ENCODE measurements at regions not wholly inside any gene's neighbourhood (a gene's known extent, or its start where the extent isn't known, plus 50 kb on each side); places are given as distances from the start of the nearest gene placed in this dataset.

DNA sequence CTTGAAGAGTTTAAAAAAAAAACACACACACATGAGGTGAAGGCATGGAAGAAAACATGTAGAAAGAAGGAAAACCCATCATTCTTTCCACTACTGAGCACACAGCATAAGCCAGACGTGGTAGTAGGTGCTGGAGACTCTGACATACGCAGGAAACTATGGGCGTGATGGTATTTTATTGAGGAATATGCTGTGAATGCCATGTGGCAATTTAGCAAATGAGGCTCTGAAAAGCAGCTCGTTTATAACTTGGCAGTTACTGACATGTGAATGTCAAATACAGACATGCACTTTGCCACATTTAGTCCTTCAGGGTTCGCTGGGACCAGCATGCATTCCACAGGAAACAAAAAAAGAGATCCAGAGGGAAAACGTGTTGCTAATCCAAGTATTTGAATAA is 74.3 kb upstream of the IFNAR2 start:
- DNase-seq (ENCODE audit: low spot score), result no peak

DNA sequence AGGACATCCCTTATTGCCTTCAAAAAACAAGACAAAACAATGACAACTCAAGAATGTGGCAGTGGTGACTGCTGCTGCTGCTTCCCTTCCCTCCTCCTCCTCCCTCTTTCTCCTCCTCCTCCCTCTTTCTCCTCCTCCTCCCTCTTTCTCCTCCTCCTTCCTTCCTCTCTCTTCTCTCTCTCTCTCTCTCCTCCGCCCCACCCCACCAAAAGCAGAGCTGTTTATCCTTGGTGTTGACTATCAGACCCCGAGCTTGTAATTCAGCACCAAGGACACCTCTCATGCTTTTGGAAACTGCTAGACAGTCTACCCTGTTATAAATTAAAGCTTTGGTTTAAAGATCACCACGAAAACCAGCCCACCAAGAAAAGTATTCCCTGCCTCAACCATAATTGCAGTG is 72.4 kb upstream of the IFNAR2 start:
- DNase-seq (ENCODE audit: low spot score), result no peak

DNA sequence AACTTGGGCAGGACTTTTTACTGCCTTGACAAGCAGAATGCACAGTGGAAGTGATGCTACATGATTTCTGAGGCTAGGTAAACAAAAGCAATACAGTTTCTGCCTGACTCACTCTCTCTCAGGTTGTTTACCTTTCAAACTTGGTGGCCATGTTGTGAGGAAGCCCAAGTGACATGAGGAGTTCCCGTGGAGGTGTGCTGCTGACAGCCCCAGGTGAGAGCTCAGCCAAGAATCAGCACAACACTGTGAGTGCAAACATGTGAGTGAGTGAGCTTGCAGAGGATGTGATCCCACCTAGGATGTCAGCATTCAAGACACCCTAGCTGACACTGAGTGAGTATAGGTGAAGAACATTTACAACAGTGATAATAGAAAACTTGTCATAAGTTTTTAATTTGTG is 71.1 kb upstream of the IFNAR2 start:
- no peak for DNase-seq (ENCODE audit: low spot score)

DNA sequence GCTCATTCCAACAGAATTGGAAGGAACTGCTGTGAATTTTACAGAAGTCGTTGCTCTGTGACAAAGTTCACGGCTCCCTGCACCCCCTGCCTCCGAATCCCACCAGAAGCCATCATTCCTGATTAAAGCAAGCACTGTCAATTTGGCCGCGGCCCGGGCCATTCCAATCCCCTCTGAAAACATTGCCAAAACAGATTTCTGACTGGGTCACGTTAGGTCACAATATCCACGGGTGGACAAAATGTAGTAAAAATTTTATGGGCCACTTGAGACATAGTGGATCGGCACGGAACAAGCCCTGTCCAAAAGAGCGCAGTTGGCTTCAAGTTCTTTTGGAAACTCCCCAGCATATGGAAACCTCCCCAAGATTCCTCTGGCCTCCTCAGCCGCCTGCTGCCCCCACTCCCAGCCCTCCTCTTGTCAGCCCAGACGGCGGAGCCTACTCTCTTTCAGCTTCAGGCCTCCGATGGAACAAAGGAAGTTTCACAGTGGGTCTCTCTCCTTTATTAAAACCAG is 67.2 kb upstream of the IFNAR2 start:
- DNase-seq (ENCODE audit: low spot score), result no peak

DNA sequence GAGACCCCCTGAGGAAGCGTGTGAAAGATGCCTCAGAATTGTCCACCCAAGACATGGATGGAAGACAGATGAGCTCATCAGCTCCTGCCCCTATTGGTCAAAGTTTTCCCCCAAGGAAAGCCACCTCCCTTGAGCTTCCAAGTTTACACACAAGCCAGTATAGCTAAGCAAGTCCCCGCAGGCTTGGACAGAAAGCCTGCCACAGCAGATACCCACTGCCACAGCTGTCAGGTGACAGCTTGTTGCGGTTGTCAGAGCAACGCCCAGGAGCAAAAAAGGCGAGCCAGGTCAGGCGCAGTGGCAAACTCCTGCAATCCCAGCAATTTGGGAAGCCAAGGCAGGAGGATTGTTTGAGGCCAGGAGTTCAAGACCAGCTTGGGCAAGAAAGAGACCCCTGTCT is 60.9 kb upstream of the IFNAR2 start:
- DNase-seq (ENCODE audit: low spot score), result no peak

DNA sequence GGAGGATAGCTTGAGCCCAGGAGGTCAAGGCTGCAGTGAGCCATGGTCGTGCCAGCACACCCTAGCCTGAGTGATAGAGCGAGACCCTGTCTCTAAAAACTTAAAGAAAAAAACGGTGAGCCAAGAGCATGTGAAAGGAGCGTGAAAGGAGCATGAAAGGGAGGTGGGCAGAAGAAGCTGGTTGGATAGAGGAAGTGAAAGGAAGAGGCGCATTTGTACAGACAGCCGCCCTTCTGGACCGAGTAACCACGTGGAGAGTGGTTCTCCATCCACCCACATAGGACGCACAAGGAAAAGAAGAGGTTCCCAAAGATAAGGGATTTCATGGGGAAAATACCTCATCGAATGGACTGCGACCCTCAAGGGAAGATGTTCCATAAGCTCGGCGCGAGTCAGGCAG is 60.4 kb upstream of the IFNAR2 start:
- DNase-seq (ENCODE audit: low spot score), result no peak

DNA sequence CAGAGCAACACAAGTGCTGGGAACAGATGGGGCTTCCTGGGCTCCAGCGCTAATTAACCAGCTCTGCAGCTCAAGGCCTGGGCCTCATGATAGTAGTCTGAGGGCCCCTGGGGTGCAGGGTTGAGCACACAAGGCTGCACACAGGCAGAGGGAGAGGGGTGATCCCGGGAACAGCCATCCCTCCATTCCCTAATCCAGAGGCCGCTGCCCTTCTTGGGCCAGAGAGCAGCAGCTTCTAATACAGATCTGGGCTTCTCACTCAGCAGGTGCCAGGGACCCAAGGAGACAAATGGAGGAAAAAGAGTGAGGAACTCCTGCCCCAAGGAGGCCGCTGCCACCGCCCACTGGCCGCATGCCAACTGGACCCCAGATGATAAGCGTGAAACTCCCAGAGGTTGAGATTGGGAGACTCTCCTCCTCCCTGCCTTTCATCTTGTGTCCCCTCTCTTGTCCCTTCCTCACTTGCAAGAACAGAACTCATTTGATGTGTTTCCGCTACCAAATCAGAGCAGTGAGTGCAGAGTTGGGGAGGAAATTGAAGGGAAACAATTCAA is 58.0 kb upstream of the IFNAR2 start:
- no peak for DNase-seq (ENCODE audit: low spot score)

DNA sequence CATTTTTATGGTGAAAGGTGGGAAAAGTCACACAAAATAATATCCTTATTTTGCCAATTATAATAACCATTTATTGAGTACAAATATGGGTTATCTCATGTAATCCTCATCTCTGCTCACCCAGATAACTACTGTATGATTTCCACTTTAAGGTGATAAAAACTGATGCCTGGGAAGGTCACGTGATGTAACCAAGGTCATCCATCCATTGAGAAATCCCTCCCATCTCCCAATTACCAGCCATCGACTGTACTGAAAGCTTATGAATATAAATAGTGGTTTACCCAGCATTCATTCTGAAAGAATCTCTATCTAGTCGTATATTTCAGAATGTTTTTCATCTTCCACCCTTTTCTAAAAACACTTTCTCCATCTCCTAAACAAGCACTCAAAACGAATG is 55.0 kb upstream of the IFNAR2 start:
- no peak for DNase-seq (ENCODE audit: low spot score)
